Body of pancreas (tissue), 4 donors: ENCODE measurements at regions not wholly inside any gene's neighbourhood (a gene's known extent, or its start where the extent isn't known, plus 50 kb on each side); places are given as distances from the start of the nearest gene placed in this dataset.

Experiments
- ATAC-seq: fragments of 150-250 bp; one replicate; pipeline ENCODE4 v1.9.1; 2016
- DNase-seq, 4 donors: peaks; one replicate each; pipeline ENCODE4 v3.0.0-alpha.2; 2019
- H3K27ac ChIP-seq, 4 donors: fragments of 200-600 bp; sonication (generic); 1 replicate in 3 of 4; 2 replicates in 1 of 4; pipeline versions ENCODE4 v1.5.1 to v1.6.1; 2016 to 2019; ENCODE audit warnings: mild to moderate bottlenecking in 1 of 4, mixed read lengths in 1 of 4, moderate library complexity in 1 of 4
- H3K27me3 ChIP-seq, 2 donors: fragments of 200-600 bp; sonication (generic); one replicate each; pipeline ENCODE4 v1.6.0; 2016; ENCODE audit warnings: mild to moderate bottlenecking in 1 of 2
- H3K36me3 ChIP-seq, 2 donors: fragments of 200-600 bp; sonication (generic); replicated peaks in 1 of 2; 2 replicates each; pipeline ENCODE4 v1.5.1; 2016; ENCODE audit warnings: low read depth in 2 of 2; ENCODE audit not compliant: insufficient read depth in 1 of 2
- H3K4me1 ChIP-seq: fragments of 200-600 bp; sonication (generic); one replicate; pipeline ENCODE4 v1.6.0; 2016
- H3K4me3 ChIP-seq, 2 donors: fragments of 200-600 bp; sonication (generic); 1 replicate in 1 of 2; 2 replicates in 1 of 2; pipeline ENCODE4 v1.5.1; 2016 to 2019
- H3K9me3 ChIP-seq, 3 donors: fragments of 200-600 bp; sonication (generic); 1 replicate in 2 of 3; 2 replicates in 1 of 3; pipeline ENCODE4 v1.5.1; 2016
- CTCF ChIP-seq, 7 experiments: fragments of 450-650 bp in 4 of 7; fragments of 200-600 bp in 3 of 7; sonication (generic) in 3 of 7; IDR thresholded peaks; one replicate each; pipeline ENCODE4 v1.5.1; 2016 to 2019; ENCODE audit warnings: antibody characterized with exemption in 7 of 7
- POLR2A ChIP-seq, 3 donors: fragments of 450-650 bp; IDR thresholded peaks; one replicate each; pipeline ENCODE4 v1.6.1; 2016; ENCODE audit warnings: antibody characterized with exemption in 3 of 3, mild to moderate bottlenecking in 2 of 3
- WGBS, 2 donors: methylation state at CpG; one replicate each; pipeline ENCODE4 v1.1.5; 2017; 5-methylcytosine and 5-hydroxymethylcytosine counted together
- intact Hi-C: fragments of 100-400 bp; cut with DNase I; formaldehyde crosslinking; loops from one replicate; pipeline ENCODE4 v1.15.1; 2023

GRCh38 chr2:157986761-157987160, 110.6 kb upstream of the ACVR1 start:
- intact Hi-C loops = no loop called here
- H3K27me3 ChIP-seq = no peaks in the 10 kb centered on the region

GRCh38 chr2:157984866-157985265, 108.7 kb upstream of the ACVR1 start:
- intact Hi-C loops = no loop called here
- Histone ChIP-seq H3K27ac (no peak overlapping the region), H3K4me1 (no peaks in the 10 kb centered on the region), H3K36me3 (no peaks in the 10 kb centered on the region), H3K27me3 (no peaks in the 10 kb centered on the region), H3K4me3 (no peak overlapping the region), H3K9me3 (no peaks in the 10 kb centered on the region)
- TF ChIP-seq POLR2A (IDR thresholded peaks at IDR 0.05) = no peak
- TF ChIP-seq CTCF (IDR thresholded peaks at IDR 0.05) = no peak
- DNase-seq (no peak), ATAC-seq (no peak)

More at GRCh38 chr2:157986761-157987160, 110.6 kb upstream of the ACVR1 start:
- TF ChIP-seq POLR2A (IDR thresholded peaks at IDR 0.05) = no peak
- no peak for TF ChIP-seq CTCF (IDR thresholded peaks at IDR 0.05)
- no peaks in the 10 kb centered on the region for H3K9me3 ChIP-seq
- no peak overlapping the region for H3K27ac ChIP-seq
- H3K4me3 ChIP-seq = no peak overlapping the region
- H3K4me1 ChIP-seq = no peaks in the 10 kb centered on the region
- no peaks in the 10 kb centered on the region for H3K36me3 ChIP-seq
- DNase-seq (no peak), ATAC-seq (no peak)

- TF ChIP-seq CTCF (IDR thresholded peaks at IDR 0.05) (no peak), POLR2A (IDR thresholded peaks at IDR 0.05) (no peak)
- no peaks in the 10 kb centered on the region for H3K9me3 ChIP-seq
- H3K27me3 ChIP-seq = no peaks in the 10 kb centered on the region
- ATAC-seq = no peak
- no peaks in the 10 kb centered on the region for H3K4me1 ChIP-seq
- intact Hi-C loops = no loop called here
- H3K27ac ChIP-seq = no peak overlapping the region
- DNase-seq = no peak
- 80 to 96% methylated on average over 4 of the region's 4 CpGs for WGBS, 2 donors
- H3K4me3 ChIP-seq = no peak overlapping the region
- H3K36me3 ChIP-seq = no peaks in the 10 kb centered on the region
Measured at GRCh38 chr2:157980020-157980419, 103.9 kb upstream of the ACVR1 start.

GRCh38 chr2:157971702-157972101, 95.6 kb upstream of the ACVR1 start:
- no peaks in the 10 kb centered on the region for H3K36me3 ChIP-seq
- ATAC-seq = no peak

More at GRCh38 chr2:157971702-157972101, 95.6 kb upstream of the ACVR1 start:
- intact Hi-C loops = no loop called here
- no peak for TF ChIP-seq CTCF (IDR thresholded peaks at IDR 0.05)
- TF ChIP-seq POLR2A (IDR thresholded peaks at IDR 0.05) = no peak
- Histone ChIP-seq H3K4me3 (no peak overlapping the region), H3K27ac (no peak overlapping the region), H3K4me1 (no peaks in the 10 kb centered on the region), H3K9me3 (no peaks in the 10 kb centered on the region), H3K27me3 (no peaks in the 10 kb centered on the region)
- no peak for DNase-seq
